ENCODE measurements at regions not wholly inside any gene's neighbourhood (a gene's known extent, or its start where the extent isn't known, plus 50 kb on each side); places are given as distances from the start of the nearest gene placed in this dataset.

DNA sequence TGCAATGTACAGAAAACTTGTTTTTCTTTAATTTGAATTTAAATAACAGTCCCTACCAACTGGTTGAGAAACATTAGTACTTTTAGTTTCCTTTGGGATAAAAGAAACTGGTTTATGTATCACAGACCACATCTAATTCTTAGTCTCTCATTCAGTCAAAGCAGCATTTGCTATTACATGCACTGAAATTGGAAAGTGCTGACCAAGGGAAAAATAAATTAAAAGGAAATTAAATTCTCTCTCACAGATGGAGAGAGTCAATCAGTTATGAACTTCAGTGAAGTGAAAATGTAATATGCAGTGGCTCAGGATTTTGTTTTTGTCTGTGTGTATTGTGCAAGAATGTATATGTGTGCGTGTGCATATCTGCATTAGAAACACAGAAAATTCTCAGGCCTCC is 121.7 kb downstream of the TUSC1 start:
- Histone ChIP-seq H3K27me3 (ENCODE audit: control insufficient read depth, insufficient read depth, low read length) (no peaks in the 10 kb centered on the region), H3K36me3 (ENCODE audit: control insufficient read depth, insufficient read depth, low read length) (no peaks in the 10 kb centered on the region), H3K4me2 (ENCODE audit: low read length) (no peak overlapping the region), H3K4me3 (ENCODE audit: low read depth, low read length) (no peak overlapping the region), H3K9ac (no peak overlapping the region), H3K27ac (no peak overlapping the region), H3K9me3 (ENCODE audit: control insufficient read depth, low read length) (no peaks in the 10 kb centered on the region), H2AFZ (no peak overlapping the region), H3K79me2 (no peaks in the 10 kb centered on the region), H3K4me1 (no peaks in the 10 kb centered on the region)
- TF ChIP-seq, protein P1, sequence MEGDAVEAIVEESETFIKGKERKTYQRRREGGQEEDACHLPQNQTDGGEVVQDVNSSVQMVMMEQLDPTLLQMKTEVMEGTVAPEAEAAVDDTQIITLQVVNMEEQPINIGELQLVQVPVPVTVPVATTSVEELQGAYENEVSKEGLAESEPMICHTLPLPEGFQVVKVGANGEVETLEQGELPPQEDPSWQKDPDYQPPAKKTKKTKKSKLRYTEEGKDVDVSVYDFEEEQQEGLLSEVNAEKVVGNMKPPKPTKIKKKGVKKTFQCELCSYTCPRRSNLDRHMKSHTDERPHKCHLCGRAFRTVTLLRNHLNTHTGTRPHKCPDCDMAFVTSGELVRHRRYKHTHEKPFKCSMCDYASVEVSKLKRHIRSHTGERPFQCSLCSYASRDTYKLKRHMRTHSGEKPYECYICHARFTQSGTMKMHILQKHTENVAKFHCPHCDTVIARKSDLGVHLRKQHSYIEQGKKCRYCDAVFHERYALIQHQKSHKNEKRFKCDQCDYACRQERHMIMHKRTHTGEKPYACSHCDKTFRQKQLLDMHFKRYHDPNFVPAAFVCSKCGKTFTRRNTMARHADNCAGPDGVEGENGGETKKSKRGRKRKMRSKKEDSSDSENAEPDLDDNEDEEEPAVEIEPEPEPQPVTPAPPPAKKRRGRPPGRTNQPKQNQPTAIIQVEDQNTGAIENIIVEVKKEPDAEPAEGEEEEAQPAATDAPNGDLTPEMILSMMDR (IDR thresholded peaks at IDR 0.05) = no peak

DNA sequence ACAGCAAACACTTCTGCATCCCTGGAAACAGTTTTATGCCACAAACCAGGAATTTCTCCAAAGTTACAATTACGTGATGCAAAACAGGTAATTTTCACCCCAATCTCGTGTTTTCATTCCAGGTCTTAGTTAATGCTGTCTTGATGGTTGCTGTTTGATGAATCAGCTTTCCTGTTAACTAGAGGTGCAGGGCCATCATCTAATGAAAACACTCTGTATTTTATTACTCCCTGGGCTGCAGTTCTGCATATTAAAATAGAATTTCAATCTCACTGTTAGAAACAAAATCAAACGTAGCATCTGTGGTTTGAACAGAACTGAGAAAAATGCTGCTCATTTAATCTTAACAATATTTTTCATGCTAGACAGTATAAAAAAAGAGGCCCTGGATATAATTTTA is 129.4 kb downstream of the TUSC1 start:
- Histone ChIP-seq H3K4me2 (ENCODE audit: low read length) (no peak overlapping the region), H3K4me3 (ENCODE audit: low read depth, low read length) (no peak overlapping the region)
- TF ChIP-seq, protein P1 (IDR thresholded peaks at IDR 0.05) = no peak

DNA sequence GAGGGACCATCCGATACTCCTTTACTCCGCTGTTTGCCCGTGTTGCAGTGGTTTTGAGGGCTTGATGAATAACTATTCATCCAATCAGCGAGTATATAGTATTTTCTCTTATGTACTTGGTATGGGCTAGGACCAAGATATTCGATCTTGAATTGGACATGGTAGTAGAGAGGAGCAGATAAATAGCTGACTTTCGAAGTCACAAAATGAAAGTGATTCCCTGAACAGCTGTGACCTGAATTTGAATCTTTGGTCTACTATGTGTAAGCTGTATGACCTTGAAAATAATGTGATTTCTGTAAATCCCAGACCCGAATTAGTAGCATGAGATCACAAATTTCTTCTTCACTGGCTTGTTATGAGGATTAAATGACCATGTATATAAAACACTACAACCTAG is 134.4 kb downstream of the TUSC1 start:
- H3K4me3 ChIP-seq (ENCODE audit: low read depth, low read length) = no peak overlapping the region
- H3K9ac ChIP-seq = no peak overlapping the region
- no peak overlapping the region for H3K27ac ChIP-seq
- no peaks in the 10 kb centered on the region for H3K36me3 ChIP-seq (ENCODE audit: control insufficient read depth, insufficient read depth, low read length)
- no peak overlapping the region for H2AFZ ChIP-seq
- H3K79me2 ChIP-seq = no peaks in the 10 kb centered on the region
- TF ChIP-seq, protein P1 (IDR thresholded peaks at IDR 0.05) = no peak
- H3K9me3 ChIP-seq (ENCODE audit: control insufficient read depth, low read length) = no peaks in the 10 kb centered on the region
- H3K4me2 ChIP-seq (ENCODE audit: low read length) = no peak overlapping the region
- H3K4me1 ChIP-seq = no peaks in the 10 kb centered on the region
- no peaks in the 10 kb centered on the region for H3K27me3 ChIP-seq (ENCODE audit: control insufficient read depth, insufficient read depth, low read length)

More for the DNA sequence above, 129.4 kb downstream of the TUSC1 start:
- Histone ChIP-seq H3K79me2 (no peaks in the 10 kb centered on the region), H3K27me3 (ENCODE audit: control insufficient read depth, insufficient read depth, low read length) (no peaks in the 10 kb centered on the region), H3K27ac (no peak overlapping the region), H2AFZ (no peak overlapping the region), H3K9ac (no peak overlapping the region), H3K4me1 (no peaks in the 10 kb centered on the region), H3K36me3 (ENCODE audit: control insufficient read depth, insufficient read depth, low read length) (no peaks in the 10 kb centered on the region), H3K9me3 (ENCODE audit: control insufficient read depth, low read length) (no peaks in the 10 kb centered on the region)

DNA sequence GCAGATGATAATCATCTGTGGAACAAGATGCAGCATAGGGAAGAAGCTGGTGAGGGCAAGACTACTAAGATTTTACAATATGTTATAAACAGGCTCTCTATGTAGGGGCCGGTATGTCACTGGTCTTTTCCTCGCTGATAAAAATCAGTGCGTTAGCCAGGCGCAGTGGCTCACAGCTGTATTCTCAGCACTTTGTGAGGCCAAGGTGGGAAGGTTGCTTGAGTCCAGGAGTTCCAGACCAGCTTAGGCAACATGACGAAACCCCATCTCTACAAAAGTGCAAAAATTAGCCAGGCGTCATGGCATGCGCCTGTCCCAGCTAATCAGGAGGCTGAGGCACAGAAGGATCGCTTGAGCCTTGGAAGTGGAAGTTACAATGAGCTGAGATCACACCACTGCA is 135.9 kb downstream of the TUSC1 start:
- Histone ChIP-seq H3K4me1 (no peaks in the 10 kb centered on the region), H3K79me2 (no peaks in the 10 kb centered on the region), H3K9ac (no peak overlapping the region), H3K27ac (no peak overlapping the region), H2AFZ (no peak overlapping the region), H3K27me3 (ENCODE audit: control insufficient read depth, insufficient read depth, low read length) (no peaks in the 10 kb centered on the region), H3K4me2 (ENCODE audit: low read length) (no peak overlapping the region), H3K36me3 (ENCODE audit: control insufficient read depth, insufficient read depth, low read length) (no peaks in the 10 kb centered on the region), H3K9me3 (ENCODE audit: control insufficient read depth, low read length) (no peaks in the 10 kb centered on the region), H3K4me3 (ENCODE audit: low read depth, low read length) (no peak overlapping the region)
- TF ChIP-seq, protein P1 (IDR thresholded peaks at IDR 0.05) = no peak

DNA sequence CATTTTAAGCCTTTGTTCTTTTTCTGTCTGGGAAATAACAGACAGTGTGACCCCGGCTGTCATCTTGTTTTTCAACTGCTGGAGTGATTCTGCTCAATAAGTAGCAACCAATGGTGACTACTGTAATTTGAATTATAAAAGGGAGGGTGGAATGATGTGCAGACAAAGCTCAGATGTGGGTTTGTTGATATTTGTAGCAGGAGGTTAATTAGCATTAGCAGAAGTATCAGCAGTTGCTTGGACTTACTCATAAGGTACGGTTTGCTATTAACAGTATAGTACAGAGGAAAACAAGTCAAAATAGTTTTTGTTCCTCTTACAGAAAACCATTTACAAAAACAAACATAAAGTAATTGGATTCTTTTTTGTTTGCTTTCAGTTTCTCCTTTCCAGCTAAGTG is 140.4 kb downstream of the TUSC1 start:
- Histone ChIP-seq H3K4me2 (ENCODE audit: low read length) (no peak overlapping the region), H2AFZ (no peak overlapping the region), H3K27me3 (ENCODE audit: control insufficient read depth, insufficient read depth, low read length) (no peaks in the 10 kb centered on the region), H3K27ac (no peak overlapping the region), H3K79me2 (no peaks in the 10 kb centered on the region), H3K9me3 (ENCODE audit: control insufficient read depth, low read length) (no peaks in the 10 kb centered on the region), H3K9ac (no peak overlapping the region), H3K4me3 (ENCODE audit: low read depth, low read length) (no peak overlapping the region), H3K36me3 (ENCODE audit: control insufficient read depth, insufficient read depth, low read length) (no peaks in the 10 kb centered on the region), H3K4me1 (no peaks in the 10 kb centered on the region)
- TF ChIP-seq, protein P1 (IDR thresholded peaks at IDR 0.05) = no peak
